RWPE1 (cell line): ENCODE measurements at regions not wholly inside any gene's neighbourhood (a gene's known extent, or its start where the extent isn't known, plus 50 kb on each side); places are given as distances from the start of the nearest gene placed in this dataset.

ENCODE experiments used
- CTCF ChIA-PET: fragments of 350-600 bp; sonication (Branson Sonifier 250); formaldehyde crosslinking; extraction: SDS; loops from one replicate; lab custom pipeline; 2021; lab: Yijun Ruan, JAX
- POLR2A ChIA-PET: fragments of 400-600 bp; formaldehyde crosslinking; extraction: SDS; loops from one replicate; lab custom pipeline; 2020; ENCODE audit warnings: antibody characterized with exemption; ENCODE audit not compliant: low non-redundant PET; lab: Yijun Ruan, JAX
- DNase-seq: peaks from one replicate; pipeline ENCODE4 v3.0.0; 2012; ENCODE audit warnings: low spot score
- H3K27ac ChIP-seq: fragments of 450-650 bp; 2 replicates; pipeline ENCODE4 v1.5.1; 2017
- TF ChIP-seq, protein P1 (sequence below): fragments of 450-650 bp; conservative IDR thresholded peaks from 2 replicates; pipeline ENCODE4 v1.5.1; 2017; ENCODE audit warnings: low read depth, mild to moderate bottlenecking

DNA sequence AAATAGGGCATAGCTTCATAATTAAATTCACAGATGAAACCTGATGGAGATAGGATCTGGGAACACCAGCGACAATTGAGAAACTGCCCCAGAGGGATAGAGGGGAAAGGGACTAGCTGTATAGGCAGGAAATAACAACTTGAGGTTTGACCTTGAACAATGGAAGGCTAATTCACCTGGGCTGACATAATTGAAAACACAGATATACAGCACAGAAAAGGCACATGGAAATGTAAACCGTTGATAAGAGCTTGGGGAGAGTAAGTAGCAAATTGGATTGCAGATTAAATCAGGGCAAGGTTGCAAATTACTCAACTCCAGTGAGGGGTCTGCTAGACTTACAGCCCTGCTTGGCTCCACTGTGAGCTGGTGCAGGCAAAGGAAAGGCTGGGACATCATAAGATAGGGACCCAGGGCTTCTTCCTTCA lies 246.7 kb downstream of the DLEU7 start:
- H3K27ac ChIP-seq: no peak overlapping the region
- POLR2A ChIA-PET: no interaction called here
- CTCF ChIA-PET: no interaction called here
- TF ChIP-seq, protein P1, sequence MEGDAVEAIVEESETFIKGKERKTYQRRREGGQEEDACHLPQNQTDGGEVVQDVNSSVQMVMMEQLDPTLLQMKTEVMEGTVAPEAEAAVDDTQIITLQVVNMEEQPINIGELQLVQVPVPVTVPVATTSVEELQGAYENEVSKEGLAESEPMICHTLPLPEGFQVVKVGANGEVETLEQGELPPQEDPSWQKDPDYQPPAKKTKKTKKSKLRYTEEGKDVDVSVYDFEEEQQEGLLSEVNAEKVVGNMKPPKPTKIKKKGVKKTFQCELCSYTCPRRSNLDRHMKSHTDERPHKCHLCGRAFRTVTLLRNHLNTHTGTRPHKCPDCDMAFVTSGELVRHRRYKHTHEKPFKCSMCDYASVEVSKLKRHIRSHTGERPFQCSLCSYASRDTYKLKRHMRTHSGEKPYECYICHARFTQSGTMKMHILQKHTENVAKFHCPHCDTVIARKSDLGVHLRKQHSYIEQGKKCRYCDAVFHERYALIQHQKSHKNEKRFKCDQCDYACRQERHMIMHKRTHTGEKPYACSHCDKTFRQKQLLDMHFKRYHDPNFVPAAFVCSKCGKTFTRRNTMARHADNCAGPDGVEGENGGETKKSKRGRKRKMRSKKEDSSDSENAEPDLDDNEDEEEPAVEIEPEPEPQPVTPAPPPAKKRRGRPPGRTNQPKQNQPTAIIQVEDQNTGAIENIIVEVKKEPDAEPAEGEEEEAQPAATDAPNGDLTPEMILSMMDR: no peak
- DNase-seq: no peak

- ChIA-PET POLR2A (no interaction called here), CTCF (interaction anchor here (1.0 kb wide), 1 partner anchor 8 kb away, joined by 5 read pairs; no protein-coding TSS in a partner anchor)
- TF ChIP-seq, protein P1: no peak
- DNase-seq: no peak
- H3K27ac ChIP-seq: no peak overlapping the region
These were observed 245.2 kb downstream of the DLEU7 start for GRCh38 chr13:50598338-50598737.

DNA sequence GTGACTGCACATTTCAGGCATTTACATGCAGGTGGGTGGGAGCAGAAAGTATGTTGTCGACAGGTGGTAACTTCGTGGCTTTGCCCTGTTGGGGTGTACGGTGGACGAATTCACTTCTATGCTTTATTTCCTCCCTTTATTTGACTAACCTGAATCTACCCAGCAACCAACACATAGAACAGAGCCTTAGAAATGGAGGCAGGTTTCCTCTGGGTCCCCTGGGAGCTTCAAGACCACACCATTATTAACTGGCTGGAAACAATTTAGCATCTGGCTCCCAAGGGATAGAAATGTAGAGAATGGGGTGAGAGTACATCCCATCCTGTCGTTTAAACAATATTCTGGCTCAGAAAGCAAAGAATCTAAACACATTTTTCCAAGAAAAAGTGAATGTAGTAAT lies 244.4 kb downstream of the DLEU7 start:
- POLR2A ChIA-PET: no interaction called here
- CTCF ChIA-PET: no interaction called here
- DNase-seq: no peak
- no peak overlapping the region for H3K27ac ChIP-seq
- TF ChIP-seq, protein P1: no peak

DNA sequence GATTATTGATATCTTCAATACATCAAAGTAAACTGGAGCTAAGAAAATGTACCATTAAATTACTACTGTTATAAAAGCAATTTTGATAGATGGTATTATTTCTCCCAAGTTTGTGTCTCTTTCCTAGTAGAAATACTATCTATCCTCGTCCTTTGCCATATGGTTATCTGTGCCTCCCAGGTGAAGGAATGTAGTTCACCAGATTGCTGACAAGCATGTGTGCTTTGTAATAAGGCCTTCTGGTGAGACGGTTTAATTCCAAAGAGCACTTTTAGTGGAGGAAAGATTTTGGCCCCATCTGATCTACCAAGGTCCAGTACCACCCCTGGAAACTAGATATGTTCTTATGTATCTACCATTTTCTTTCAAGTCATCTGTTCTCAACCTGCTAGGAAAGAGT lies 243.6 kb downstream of the DLEU7 start:
- TF ChIP-seq, protein P1: no peak
- ChIA-PET POLR2A (no interaction called here), CTCF (no interaction called here)
- DNase-seq: no peak
- H3K27ac ChIP-seq: no peak overlapping the region

- H3K27ac ChIP-seq: no peak overlapping the region
- DNase-seq: no peak
- CTCF ChIA-PET: no interaction called here
- TF ChIP-seq, protein P1: no peak
- POLR2A ChIA-PET: no interaction called here
These were observed 235.1 kb downstream of the DLEU7 start for GRCh38 chr13:50608370-50608769.

GRCh38 chr13:50609011-50609410 lies 234.5 kb downstream of the DLEU7 start:
- no peak overlapping the region for H3K27ac ChIP-seq
- no peak for DNase-seq
- ChIA-PET POLR2A (no interaction called here), CTCF (interaction anchor here (0.7 kb wide), 2 partner anchors 42 to 323 kb away, joined by 3 to 4 read pairs; no protein-coding TSS in a partner anchor)
- TF ChIP-seq, protein P1: no peak
